Activated naive CD8-positive, alpha-beta T cell treated with anti-CD3 and anti-CD28 coated beads for 36 hours (primary cell): ENCODE measurements at regions not wholly inside any gene's neighbourhood (a gene's known extent, or its start where the extent isn't known, plus 50 kb on each side); places are given as distances from the start of the nearest gene placed in this dataset.
"Not testable (repeated sequence)": the region's sequence is repeated elsewhere in the genome, so short reads cannot be mapped to it uniquely, and the experiment has no call there.

ENCODE experiments used
- DNase-seq: peaks from one replicate; pipeline ENCODE4 v3.0.0; 2021
- H3K27ac Mint-ChIP-seq: one replicate; pipeline ENCODE4 v1.8.0; 2022; ENCODE audit warnings: mild to moderate bottlenecking, moderate library complexity, mixed read lengths
- H3K27me3 Mint-ChIP-seq: one replicate; pipeline ENCODE4 v1.8.0; 2022; ENCODE audit warnings: mild to moderate bottlenecking, mixed read lengths
- H3K36me3 Mint-ChIP-seq: one replicate; pipeline ENCODE4 v1.8.0; 2021; ENCODE audit warnings: mild to moderate bottlenecking, mixed read lengths
- H3K4me1 Mint-ChIP-seq: one replicate; pipeline ENCODE4 v1.8.0; 2021; ENCODE audit warnings: mixed read lengths
- H3K4me3 Mint-ChIP-seq: one replicate; pipeline ENCODE4 v1.8.0; 2022; ENCODE audit warnings: mild to moderate bottlenecking, moderate library complexity, mixed read lengths
- H3K9me3 Mint-ChIP-seq: one replicate; pipeline ENCODE4 v1.8.0; 2022; ENCODE audit warnings: mixed read lengths

DNA sequence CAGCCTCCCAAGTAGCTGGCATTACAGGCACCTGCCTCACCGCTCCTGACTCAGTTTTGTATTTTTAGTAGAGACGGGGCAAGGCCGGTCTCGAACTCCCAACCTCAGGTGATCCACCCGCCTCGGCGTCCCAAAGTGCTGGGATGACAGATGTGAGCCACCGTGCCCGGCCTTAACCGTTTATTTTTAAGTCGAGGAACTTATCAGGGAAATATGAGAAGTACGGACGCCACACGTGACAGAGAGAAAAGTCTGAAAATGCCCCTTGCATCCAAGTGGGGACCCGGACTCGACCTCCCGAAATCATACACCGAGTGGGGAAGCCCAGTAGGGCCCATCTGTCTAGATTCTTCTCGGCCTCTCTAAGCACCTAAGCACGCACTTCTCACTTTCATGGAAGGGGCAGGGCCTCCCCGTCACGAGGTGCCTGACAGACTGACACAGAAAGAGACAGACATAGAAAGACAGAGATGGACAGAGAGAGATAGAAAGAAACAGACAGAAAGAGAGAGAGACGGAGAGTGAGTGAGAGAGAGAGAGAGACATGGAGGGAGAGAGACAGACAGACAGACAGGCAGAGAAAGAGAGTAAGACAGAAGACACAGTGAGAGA, 756.5 kb upstream of the DEFB115 start:
- H3K4me1 Mint-ChIP-seq, result no peaks in the 10 kb centered on the region
- no peak overlapping the region for H3K4me3 Mint-ChIP-seq
- no peak for DNase-seq
- H3K27me3 Mint-ChIP-seq, result peaks cover 3% of the 10 kb centered on the region
- H3K36me3 Mint-ChIP-seq, result no peaks in the 10 kb centered on the region
- H3K27ac Mint-ChIP-seq, result no peak overlapping the region
- H3K9me3 Mint-ChIP-seq, result peaks cover 2% of the 10 kb centered on the region

DNA sequence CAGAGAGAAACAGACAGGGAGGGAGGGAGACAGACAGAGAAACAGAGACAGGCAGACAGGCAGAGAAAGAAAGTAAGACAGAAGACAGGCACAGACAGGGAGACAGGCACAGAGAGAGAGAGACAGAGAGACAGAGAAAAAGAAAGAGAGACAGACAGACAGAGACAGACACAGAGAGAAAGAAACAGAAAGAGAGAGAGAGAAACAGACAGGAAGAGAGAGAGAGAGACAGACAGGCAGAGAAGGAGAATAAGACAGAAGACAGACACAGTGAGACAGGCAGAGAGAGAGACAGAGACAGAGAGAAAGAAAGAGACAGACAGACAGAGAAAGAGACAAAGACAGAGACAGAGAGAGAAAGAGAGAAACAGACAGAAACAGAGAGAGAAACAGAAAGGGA, 754.8 kb upstream of the DEFB115 start:
- H3K27me3 Mint-ChIP-seq, result no peaks in the 10 kb centered on the region
- DNase-seq, result no peak
- H3K36me3 Mint-ChIP-seq, result no peaks in the 10 kb centered on the region
- no peak overlapping the region for H3K27ac Mint-ChIP-seq
- H3K4me1 Mint-ChIP-seq, result no peaks in the 10 kb centered on the region
- peaks cover 6% of the 10 kb centered on the region for H3K9me3 Mint-ChIP-seq
- no peak overlapping the region for H3K4me3 Mint-ChIP-seq

DNA sequence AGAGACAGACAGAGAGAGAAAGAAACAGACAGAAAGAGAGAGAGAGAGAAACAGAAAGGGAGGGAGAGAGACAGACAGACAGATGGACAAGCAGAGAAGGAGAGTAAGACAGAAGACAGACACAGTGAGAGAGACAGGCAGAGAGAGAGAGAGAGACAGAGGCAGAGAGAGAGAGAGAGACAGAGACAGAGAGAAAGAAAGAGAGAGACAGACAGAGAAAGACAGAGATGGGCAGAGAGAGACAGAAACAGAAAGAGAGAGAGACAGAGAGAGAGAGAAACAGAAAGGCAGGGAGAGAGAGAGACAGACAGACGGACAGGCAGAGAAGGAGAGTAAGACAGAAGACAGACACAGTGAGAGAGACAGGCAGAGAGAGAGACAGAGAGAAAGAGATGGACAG, 754.3 kb upstream of the DEFB115 start:
- H3K4me1 Mint-ChIP-seq, H3K9me3 Mint-ChIP-seq, DNase-seq, H3K4me3 Mint-ChIP-seq, H3K27me3 Mint-ChIP-seq, H3K27ac Mint-ChIP-seq, H3K36me3 Mint-ChIP-seq: not testable (repeated sequence)

DNA sequence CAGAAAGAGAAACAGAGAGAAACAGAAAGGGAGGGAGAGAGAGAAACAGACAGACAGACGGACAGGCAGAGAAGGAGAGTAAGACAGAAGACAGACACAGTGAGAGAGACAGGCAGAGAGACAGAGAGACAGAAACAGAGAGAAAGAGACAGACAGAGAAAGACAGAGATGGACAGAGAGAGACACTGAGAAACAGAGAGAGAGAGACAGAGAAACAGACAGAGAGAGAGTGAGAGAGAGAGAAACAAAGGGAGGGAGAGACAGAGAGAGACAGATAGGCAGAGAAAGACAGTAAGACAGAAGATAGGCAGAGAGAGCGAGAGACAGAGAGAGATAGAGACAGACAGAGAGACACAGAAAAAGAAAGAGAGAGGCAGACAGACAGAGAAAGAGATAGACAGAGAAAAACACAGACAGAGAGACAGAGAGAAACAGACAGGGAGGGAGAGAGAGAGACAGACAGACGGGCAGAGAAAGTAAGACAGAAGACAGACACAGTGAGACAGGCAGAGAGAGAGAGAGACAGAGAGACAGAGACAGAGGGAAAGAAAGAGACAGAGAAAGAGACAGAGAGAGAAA, 753.4 kb upstream of the DEFB115 start:
- Mint-ChIP-seq H3K36me3 (no peaks in the 10 kb centered on the region), H3K4me1 (no peaks in the 10 kb centered on the region), H3K9me3 (peaks cover 8% of the 10 kb centered on the region), H3K27me3 (no peaks in the 10 kb centered on the region), H3K4me3 (no peak overlapping the region), H3K27ac (no peak overlapping the region)
- no peak for DNase-seq

DNA sequence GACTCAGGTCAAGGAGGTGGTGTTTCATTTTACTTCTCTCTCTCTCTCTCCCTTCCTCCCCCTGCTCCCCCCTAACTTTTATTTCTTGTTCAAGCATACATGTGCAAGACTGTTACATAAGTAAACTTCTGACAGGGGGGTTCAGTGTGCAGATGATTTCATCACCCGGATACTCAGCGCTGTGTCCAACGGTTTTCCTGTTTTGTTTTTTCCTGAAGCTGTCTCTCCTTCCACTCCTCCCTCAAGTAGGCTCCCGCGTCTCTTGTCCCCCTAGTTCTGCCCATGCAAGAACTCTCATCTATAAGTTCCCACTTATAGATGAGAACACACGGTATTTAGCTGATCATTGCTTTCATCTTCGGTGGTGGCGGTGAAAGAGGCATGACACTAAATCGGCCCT, 751.9 kb upstream of the DEFB115 start:
- DNase-seq, result no peak
- Mint-ChIP-seq H3K4me3 (no peak overlapping the region), H3K4me1 (no peaks in the 10 kb centered on the region), H3K27me3 (no peaks in the 10 kb centered on the region), H3K36me3 (no peaks in the 10 kb centered on the region), H3K27ac (no peak overlapping the region), H3K9me3 (peaks cover 12% of the 10 kb centered on the region)

DNA sequence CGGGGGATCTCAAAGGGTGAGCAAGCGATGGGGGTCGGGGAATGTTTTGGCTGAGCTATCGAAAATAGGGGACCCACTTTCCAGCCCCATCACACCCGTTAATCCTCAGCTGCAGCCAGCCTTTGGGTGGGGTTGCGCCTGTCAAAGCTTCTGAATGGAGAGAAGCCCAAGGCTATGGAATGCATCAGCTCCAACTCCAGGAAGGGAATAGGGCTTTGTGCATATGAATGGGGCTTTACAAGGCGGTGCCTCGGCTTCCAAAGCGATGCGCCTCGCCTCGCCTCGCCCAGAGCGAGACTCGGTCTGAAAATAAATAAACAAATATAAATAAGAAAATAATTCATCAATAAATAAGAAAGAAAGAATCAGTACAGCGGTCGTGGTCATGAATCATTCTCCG, 751.4 kb upstream of the DEFB115 start:
- H3K27ac Mint-ChIP-seq, result no peak overlapping the region
- no peak overlapping the region for H3K4me3 Mint-ChIP-seq
- H3K9me3 Mint-ChIP-seq, result peaks cover 15% of the 10 kb centered on the region
- DNase-seq, result no peak
- H3K27me3 Mint-ChIP-seq, result no peaks in the 10 kb centered on the region
- peaks cover 1% of the 10 kb centered on the region for H3K36me3 Mint-ChIP-seq
- no peaks in the 10 kb centered on the region for H3K4me1 Mint-ChIP-seq

DNA sequence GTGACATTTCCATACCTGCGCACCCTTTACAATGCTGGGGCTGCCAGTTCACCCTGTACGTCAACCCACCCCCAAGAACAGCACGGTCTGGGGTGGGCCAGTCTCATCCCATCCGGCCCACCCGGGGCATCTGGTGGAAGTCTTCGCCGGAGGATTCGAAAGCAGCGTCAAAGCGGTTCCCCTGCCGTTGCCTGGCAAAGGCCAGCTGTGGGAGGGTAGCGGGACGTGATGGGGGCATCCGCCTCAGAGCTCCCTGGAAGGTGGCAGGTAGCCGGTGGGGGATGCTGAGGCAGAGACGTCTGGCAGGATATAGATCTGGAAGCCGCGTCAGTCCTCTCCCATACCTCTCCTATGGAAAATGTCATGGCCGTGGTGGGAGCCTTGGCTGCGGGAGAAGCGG, 749.1 kb upstream of the DEFB115 start:
- H3K9me3 Mint-ChIP-seq, result peaks cover 17% of the 10 kb centered on the region
- H3K4me3 Mint-ChIP-seq, H3K36me3 Mint-ChIP-seq, DNase-seq, H3K27ac Mint-ChIP-seq, H3K27me3 Mint-ChIP-seq, H3K4me1 Mint-ChIP-seq: not testable (repeated sequence)

DNA sequence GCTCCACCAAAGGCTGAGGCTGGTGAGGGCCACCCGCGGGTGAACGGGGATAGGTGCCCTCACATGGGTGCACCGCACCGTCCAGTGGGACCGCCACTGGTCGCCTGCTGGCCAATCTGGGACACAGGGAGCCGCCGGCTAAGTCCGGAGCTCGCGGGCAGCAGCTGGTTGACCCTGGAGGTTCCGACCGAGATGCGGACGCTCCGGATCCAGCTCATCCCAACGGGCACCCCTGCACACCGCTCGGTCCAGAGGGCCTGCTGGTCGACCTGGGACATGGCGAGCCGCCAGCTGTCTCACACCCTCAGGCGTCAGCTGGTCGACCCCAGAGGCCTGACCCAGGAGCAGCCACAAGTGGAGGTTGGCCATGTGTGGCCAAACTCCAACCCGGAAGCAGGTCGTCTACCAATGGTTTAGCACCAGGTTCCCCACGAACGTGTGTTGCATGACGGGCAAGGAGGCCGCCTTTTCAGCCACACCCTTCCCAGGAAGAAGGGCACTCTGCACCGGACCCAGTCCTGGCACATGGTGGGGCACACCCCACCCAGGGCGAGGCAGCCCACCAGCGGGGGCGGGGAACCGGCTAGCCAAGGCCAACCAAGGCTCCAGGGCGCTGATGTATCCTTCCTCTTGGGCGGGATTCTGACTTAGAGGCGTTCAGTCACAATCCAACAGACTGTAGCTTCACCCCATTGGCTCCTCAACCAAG, 746.0 kb upstream of the DEFB115 start:
- H3K27me3 Mint-ChIP-seq, result no peaks in the 10 kb centered on the region
- no peak overlapping the region for H3K27ac Mint-ChIP-seq
- no peaks in the 10 kb centered on the region for H3K4me1 Mint-ChIP-seq
- H3K9me3 Mint-ChIP-seq, result peaks cover 22% of the 10 kb centered on the region
- peaks cover 3% of the 10 kb centered on the region for H3K36me3 Mint-ChIP-seq
- no peak overlapping the region for H3K4me3 Mint-ChIP-seq
- DNase-seq, result no peak

DNA sequence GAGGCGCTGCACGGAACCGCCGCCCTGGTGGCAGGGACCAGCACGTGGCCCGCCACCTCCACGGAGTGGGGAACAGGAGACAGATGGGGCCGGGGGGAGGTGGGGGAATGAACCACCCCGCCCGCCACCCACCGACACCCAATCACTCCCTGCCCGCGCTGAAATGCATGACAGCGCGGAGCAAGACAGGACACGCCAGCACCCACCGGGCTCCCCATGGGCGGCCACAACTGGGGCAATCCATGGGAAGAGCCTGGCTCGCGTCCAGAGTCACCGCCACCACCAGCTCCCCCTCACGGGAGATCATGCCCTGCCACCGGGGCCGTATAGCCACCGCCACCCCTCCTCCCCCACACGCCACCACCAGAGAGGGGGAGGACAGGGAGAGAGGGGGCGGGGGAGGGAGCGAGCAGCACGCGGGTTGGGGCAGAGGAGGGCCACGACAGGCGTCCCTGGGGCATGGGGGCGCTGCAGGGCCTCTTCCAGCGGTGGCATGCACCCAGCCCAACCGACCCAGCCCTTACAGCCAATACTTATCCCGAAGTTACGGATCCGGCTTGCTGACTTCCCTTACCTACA, 744.3 kb upstream of the DEFB115 start:
- no peak overlapping the region for H3K4me3 Mint-ChIP-seq
- DNase-seq, result no peak

DNA sequence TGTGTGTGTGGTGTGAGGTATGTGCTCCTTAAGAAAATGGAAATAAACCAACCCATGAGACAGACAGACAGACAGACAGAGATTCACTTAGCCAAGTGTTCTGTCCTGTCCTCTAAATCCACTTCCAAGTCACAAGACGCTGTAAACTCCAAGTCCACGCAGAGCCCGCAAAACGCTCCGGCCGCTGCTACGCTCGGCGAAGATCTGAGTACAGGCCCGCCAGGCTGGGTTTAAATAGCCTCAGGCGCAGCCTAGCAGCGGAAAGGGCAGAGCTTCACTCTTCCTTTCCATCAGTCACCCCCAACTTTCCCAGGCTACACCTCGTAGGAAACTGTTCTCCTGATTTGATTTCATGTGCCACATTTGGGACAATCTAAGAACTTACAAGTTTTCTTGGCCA, 741.5 kb upstream of the DEFB115 start:
- H3K27ac Mint-ChIP-seq, H3K4me1 Mint-ChIP-seq, H3K4me3 Mint-ChIP-seq, H3K27me3 Mint-ChIP-seq, DNase-seq, H3K36me3 Mint-ChIP-seq: not testable (repeated sequence)
- H3K9me3 Mint-ChIP-seq, result peaks cover 10% of the 10 kb centered on the region

More for the DNA sequence above, 744.3 kb upstream of the DEFB115 start:
- Mint-ChIP-seq H3K27me3 (no peaks in the 10 kb centered on the region), H3K36me3 (peaks cover 3% of the 10 kb centered on the region), H3K9me3 (peaks cover 15% of the 10 kb centered on the region), H3K27ac (no peak overlapping the region), H3K4me1 (no peaks in the 10 kb centered on the region)

DNA sequence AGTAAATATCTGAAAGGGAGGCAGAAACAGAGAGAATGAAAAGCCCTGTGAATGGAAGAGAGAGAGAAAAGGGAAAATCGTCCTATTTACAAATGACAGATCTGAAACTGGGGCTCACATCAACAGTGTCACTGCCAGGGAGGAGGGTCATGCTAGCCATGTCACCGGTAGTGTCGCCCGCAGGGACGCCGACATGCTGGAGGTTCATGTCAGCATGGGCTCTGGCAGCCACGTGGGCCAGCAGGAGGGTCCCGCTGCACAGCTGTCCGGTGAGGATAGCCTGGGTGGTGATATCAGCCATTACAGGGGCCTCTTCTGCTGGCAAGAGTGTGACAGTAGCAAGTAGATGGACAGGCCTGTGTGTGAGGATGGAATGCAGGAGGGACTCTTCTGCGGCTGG, 738.6 kb upstream of the DEFB115 start:
- not testable (repeated sequence) for H3K27ac Mint-ChIP-seq, H3K36me3 Mint-ChIP-seq, H3K4me1 Mint-ChIP-seq, DNase-seq, H3K27me3 Mint-ChIP-seq, H3K9me3 Mint-ChIP-seq, H3K4me3 Mint-ChIP-seq

DNA sequence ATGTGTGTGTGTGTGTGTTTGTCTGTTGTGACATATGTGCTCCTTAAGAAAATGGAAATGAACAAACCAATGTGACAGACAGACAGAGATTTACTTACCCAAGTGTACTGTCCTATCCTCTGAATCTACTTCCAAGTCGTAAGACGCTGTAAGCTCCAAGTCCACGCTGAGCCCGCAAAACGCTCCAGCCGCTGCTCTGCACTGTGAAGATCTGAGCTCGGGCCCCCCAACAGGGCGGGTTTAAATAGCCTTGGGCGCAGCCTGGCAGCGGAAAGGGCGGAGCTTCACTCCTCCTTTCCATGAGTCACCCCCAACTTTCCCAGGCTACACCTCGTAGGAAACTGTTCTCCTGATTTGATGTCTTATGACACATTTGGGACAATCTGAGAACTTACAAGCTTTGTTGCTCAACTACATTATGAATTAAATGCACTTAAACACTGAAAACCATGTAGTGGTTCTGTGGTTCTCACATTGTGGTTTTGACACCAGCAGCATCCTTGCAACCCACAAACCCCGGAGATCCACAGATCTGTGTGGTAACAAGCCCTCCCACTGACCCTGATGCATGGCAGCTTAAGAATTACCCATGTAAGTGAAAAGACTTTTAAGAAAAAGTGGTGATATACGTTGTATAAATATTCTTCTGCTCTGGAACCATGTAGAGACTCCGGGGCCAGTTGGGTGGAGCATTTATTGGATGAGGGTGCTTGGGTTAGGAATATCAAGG, 735.6 kb upstream of the DEFB115 start:
- H3K9me3 Mint-ChIP-seq, H3K27ac Mint-ChIP-seq, H3K27me3 Mint-ChIP-seq, H3K36me3 Mint-ChIP-seq, H3K4me1 Mint-ChIP-seq, DNase-seq, H3K4me3 Mint-ChIP-seq: not testable (repeated sequence)

DNA sequence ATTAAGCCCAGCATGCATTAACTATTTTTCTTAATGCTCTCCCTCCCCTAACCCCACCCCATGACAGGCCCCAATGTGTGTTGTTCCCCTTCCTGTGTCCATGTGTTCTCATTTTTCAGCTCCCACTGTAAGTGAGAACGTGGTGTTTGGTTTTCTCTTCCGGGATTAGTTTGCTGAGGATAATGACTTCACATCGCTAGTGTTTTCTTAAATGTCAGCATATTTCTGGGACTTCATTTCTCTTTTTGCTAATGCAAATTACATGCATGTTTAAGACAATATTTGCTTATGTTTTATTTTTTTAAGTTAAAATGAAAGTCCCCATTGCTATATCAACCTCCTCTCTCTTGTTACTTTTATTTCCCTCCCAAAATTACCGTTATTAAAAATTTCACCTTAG, 733.3 kb upstream of the DEFB115 start:
- H3K27me3 Mint-ChIP-seq, result not testable (repeated sequence)

DNA sequence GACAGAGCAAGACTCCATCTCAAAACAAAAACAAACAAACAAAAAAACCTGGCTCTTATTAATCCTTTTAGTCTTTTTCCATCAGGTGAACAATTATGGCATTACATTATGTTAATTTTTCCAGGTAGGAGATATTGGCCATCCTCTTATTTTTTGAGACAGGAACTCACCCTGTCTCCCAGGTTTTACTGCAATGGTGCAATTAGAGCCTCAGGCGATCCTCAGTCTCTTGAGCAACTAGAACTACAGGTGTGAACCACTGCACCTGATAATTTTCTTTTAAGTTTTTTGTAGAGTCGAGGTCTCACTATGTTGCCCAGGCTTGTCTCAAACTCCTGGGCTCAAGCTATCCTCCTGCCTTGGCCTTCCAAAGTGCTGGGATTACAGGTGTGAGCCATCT, 732.7 kb upstream of the DEFB115 start:
- not testable (repeated sequence) for H3K9me3 Mint-ChIP-seq, H3K27ac Mint-ChIP-seq

More for the DNA sequence above, 733.3 kb upstream of the DEFB115 start:
- H3K4me1 Mint-ChIP-seq, H3K36me3 Mint-ChIP-seq, H3K27ac Mint-ChIP-seq, H3K9me3 Mint-ChIP-seq, DNase-seq, H3K4me3 Mint-ChIP-seq: not testable (repeated sequence)

DNA sequence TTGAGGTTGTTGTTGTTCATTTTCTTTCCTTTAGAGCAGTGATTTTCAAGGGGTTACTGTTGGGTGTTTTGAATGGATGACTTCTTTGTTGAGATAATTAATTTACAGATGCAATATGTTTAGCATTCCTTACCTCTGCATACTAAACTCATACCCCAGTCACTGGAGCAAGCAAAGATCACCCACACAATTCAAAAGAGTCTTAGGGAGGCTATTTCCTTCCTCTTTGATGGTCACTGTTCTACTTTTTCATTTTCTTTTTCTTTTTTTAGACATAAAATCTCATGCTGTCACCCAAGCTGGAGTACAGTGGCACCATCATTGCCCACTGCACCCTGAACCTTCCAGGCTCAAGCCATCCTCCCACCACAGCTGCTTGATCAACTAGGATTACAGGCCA, 723.8 kb upstream of the DEFB115 start:
- H3K4me1 Mint-ChIP-seq, H3K36me3 Mint-ChIP-seq, H3K27ac Mint-ChIP-seq, H3K27me3 Mint-ChIP-seq, H3K9me3 Mint-ChIP-seq, DNase-seq, H3K4me3 Mint-ChIP-seq: not testable (repeated sequence)

More for the DNA sequence above, 732.7 kb upstream of the DEFB115 start:
- not testable (repeated sequence) for H3K36me3 Mint-ChIP-seq, H3K27me3 Mint-ChIP-seq, H3K4me3 Mint-ChIP-seq, DNase-seq, H3K4me1 Mint-ChIP-seq
